Breast epithelium (tissue), 3 donors: ENCODE measurements at regions not wholly inside any gene's neighbourhood (a gene's known extent, or its start where the extent isn't known, plus 50 kb on each side); places are given as distances from the start of the nearest gene placed in this dataset.

Experiments
- CTCF ChIP-seq, 3 donors: fragments of 450-650 bp; IDR thresholded peaks; one replicate each; pipeline ENCODE4 v1.5.1; 2016 to 2017; ENCODE audit warnings: antibody characterized with exemption in 3 of 3, mild to moderate bottlenecking in 3 of 3, moderate library complexity in 3 of 3
- POLR2AphosphoS5 ChIP-seq, 3 donors: sonication (generic); formaldehyde crosslinking; IDR thresholded peaks; one replicate each; pipeline ENCODE4 v1.6.1; 2017; ENCODE audit warnings: antibody characterized with exemption in 3 of 3

GRCh38 chr1:88562991-88563390, 121.1 kb upstream of the PKN2 start:
- no peak for TF ChIP-seq CTCF (IDR thresholded peaks at IDR 0.05)
- TF ChIP-seq POLR2AphosphoS5 (IDR thresholded peaks at IDR 0.05) = no peak
